ENCODE measurements at regions not wholly inside any gene's neighbourhood (a gene's known extent, or its start where the extent isn't known, plus 50 kb on each side); places are given as distances from the start of the nearest gene placed in this dataset.

DNA sequence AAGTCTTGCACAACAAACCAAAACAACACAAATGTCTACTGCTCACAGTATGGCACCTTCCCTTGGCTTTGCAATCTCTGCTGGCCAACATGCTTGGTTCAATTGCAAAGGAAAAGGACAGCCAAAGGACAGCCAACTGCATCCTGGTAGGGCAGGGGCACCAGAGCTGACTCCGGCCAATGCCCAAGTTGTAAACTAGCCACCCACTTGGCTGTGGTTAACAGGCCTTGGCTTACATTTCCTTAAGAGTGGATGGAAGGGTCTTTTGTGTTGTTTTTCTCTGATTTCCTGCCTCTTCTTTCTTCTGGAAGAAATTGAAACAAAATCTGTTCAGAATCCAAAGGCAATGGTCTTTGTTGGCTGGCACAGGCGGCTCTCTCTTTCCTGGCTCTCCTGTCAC lies 119.1 kb upstream of the TRIB2 start:
- Histone ChIP-seq H3K9me3 (no peaks in the 10 kb centered on the region), H3K27ac (no peak overlapping the region), H3K27me3 (no peaks in the 10 kb centered on the region), H3K4me3 (no peak overlapping the region), H3K4me1 (peaks cover 0 to 11% (median 0%) of the 10 kb centered on the region in 12 donors), H3K36me3 (no peaks in the 10 kb centered on the region)
- WGBS, 4 donors = 84 to 90% (median 87%) methylated on average over 2 of the region's 2 CpGs
- TF ChIP-seq, protein P1, sequence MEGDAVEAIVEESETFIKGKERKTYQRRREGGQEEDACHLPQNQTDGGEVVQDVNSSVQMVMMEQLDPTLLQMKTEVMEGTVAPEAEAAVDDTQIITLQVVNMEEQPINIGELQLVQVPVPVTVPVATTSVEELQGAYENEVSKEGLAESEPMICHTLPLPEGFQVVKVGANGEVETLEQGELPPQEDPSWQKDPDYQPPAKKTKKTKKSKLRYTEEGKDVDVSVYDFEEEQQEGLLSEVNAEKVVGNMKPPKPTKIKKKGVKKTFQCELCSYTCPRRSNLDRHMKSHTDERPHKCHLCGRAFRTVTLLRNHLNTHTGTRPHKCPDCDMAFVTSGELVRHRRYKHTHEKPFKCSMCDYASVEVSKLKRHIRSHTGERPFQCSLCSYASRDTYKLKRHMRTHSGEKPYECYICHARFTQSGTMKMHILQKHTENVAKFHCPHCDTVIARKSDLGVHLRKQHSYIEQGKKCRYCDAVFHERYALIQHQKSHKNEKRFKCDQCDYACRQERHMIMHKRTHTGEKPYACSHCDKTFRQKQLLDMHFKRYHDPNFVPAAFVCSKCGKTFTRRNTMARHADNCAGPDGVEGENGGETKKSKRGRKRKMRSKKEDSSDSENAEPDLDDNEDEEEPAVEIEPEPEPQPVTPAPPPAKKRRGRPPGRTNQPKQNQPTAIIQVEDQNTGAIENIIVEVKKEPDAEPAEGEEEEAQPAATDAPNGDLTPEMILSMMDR (IDR thresholded peaks at IDR 0.05) = no peak
- TF ChIP-seq POLR2A (IDR thresholded peaks at IDR 0.05) = no peak
- intact Hi-C loops (cut with DNase I) = no loop called here
- ATAC-seq (no peak), DNase-seq (no peak)

DNA sequence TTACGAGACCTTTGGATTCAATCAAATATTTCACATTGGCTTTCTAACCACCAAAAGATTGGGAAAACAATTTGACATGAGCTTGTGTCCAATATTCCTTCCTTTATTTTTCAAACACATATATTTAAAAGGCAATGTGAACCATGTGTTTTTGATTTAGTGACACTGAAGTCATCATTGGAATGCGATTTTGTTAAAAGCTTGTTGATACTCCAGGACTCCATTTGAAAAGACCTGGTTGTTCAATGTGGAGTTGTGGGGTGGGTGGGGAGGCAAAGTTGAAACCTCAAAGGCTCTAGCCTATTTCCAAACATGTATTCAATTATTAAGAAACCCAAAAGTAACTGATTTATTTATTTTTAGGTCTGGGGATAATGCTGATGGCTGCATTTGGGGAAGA lies 114.1 kb upstream of the TRIB2 start:
- no peak overlapping the region for H3K4me3 ChIP-seq
- DNase-seq (no peak), ATAC-seq (no peak)
- H3K27me3 ChIP-seq = no peaks in the 10 kb centered on the region
- H3K36me3 ChIP-seq = no peaks in the 10 kb centered on the region
- TF ChIP-seq, protein P1 (IDR thresholded peaks at IDR 0.05) = no peak
- TF ChIP-seq POLR2A (IDR thresholded peaks at IDR 0.05) = no peak
- H3K9me3 ChIP-seq = no peaks in the 10 kb centered on the region
- WGBS, 4 donors = 82 to 89% (median 88%) methylated on average over 2 of the region's 2 CpGs
- no peak overlapping the region for H3K27ac ChIP-seq
- peaks cover 0 to 15% (median 7%) of the 10 kb centered on the region in 12 donors for H3K4me1 ChIP-seq
- intact Hi-C loops (cut with DNase I) = no loop called here

DNA sequence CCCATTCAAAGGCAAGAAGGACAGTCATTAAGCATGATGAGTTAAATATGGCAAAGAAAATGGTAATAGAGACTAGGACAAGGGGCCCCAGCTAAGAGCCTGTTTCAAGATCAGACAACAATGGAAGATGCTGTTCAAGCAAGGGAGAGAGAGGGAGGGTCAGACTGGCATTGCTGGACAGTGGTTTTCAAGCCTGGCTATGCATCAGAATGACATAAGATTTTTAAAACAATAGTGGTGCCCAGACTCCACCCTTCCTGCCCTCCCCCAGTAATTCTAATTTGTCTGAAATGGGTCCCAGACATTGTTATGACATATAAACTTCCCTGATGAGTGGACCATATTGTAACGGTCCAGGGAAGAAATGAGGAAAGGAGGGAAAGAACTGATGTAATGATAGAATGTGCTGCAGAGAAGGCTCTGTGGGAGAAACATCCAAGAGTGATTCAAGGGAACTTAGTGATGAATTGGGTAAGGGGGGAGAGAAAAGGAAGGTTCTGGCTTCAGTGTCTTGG lies 112.9 kb upstream of the TRIB2 start:
- intact Hi-C loops (cut with DNase I) = no loop called here
- ATAC-seq = no peak
- Histone ChIP-seq H3K4me1 (peaks cover 0 to 15% (median 7%) of the 10 kb centered on the region in 12 donors), H3K27me3 (no peaks in the 10 kb centered on the region), H3K27ac (no peak overlapping the region), H3K4me3 (no peak overlapping the region), H3K9me3 (no peaks in the 10 kb centered on the region), H3K36me3 (no peaks in the 10 kb centered on the region)
- TF ChIP-seq, protein P1 (IDR thresholded peaks at IDR 0.05) = no peak
- no peak for TF ChIP-seq POLR2A (IDR thresholded peaks at IDR 0.05)
- no peak for DNase-seq
- WGBS, 4 donors = 59 to 71% (median 64%) methylated on average over 1 of the region's 1 CpG

DNA sequence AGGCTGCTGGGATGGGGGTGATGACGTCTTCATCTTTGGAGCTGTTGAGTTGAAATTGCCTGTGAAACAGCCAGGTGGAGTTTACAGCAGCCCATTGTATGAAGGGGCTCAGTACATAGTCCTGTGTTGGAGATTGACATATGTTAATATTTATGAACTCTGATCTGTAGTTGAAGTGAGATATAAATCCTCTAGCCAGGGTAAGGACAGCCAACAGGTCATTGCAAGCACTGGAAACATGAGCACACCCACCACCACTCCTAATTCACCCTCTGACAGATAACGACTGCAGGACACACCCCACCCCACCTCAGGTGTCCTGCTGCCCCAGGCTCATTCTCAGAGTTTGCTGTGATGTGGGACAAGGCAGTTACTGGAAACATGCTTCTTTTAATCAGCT lies 112.4 kb upstream of the TRIB2 start:
- H3K36me3 ChIP-seq = no peaks in the 10 kb centered on the region
- 75 to 81% (median 79%) methylated on average over 2 of the region's 2 CpGs for WGBS, 4 donors
- H3K9me3 ChIP-seq = no peaks in the 10 kb centered on the region
- TF ChIP-seq, protein P1 (IDR thresholded peaks at IDR 0.05) = no peak
- no peak for TF ChIP-seq POLR2A (IDR thresholded peaks at IDR 0.05)
- H3K27ac ChIP-seq = no peak overlapping the region
- DNase-seq (no peak), ATAC-seq (no peak)
- intact Hi-C loops (cut with DNase I) = no loop called here
- H3K27me3 ChIP-seq = no peaks in the 10 kb centered on the region
- peaks cover 0 to 15% (median 7%) of the 10 kb centered on the region in 12 donors for H3K4me1 ChIP-seq
- no peak overlapping the region for H3K4me3 ChIP-seq
